ENCODE measurements at regions not wholly inside any gene's neighbourhood (a gene's known extent, or its start where the extent isn't known, plus 50 kb on each side); places are given as distances from the start of the nearest gene placed in this dataset.

DNA sequence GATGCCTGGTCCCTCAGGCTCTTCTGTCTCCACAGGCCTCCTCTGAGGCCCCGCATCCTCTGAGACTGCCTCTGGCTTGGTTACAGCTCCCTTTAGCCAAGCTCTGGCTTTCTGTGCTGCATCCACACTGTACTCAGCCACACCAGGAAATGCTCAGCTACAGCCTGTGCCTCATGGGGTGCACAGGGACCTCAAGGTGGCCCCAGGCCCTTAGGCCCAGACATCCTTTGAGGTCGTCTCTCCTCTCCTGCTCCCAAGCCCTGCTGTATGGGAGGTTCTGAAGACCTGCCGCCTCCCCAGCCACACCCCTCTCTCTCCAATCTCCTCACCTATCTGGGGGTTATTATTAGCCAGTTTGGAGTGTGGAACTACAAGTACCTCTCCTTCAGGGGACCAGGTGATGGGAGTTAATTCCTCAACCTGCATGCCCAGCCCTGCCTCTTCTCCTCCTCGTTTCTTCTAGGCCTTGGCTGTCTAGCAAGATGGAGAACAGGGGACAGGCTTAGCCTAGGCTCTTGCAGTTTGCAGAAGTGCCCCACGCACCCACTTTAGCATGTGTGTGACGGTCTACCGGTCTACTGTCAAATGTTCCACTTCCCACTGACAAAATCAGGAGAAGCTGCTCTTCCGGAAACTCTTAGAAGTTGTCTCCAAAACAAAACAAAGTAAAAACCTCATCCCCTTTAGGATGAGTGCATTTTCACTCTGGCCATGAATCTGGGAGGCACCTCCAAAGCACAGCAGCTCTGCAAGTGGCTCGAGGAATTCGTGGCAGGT, 64.0 kb upstream of the WAC start:
- ATAC-seq: peak in 2 of 4 donors; percentile 39 to 45
- intact Hi-C loops (cut with DNase I): no loop called here
- H3K36me3 ChIP-seq: no peaks in the 10 kb centered on the region

DNA sequence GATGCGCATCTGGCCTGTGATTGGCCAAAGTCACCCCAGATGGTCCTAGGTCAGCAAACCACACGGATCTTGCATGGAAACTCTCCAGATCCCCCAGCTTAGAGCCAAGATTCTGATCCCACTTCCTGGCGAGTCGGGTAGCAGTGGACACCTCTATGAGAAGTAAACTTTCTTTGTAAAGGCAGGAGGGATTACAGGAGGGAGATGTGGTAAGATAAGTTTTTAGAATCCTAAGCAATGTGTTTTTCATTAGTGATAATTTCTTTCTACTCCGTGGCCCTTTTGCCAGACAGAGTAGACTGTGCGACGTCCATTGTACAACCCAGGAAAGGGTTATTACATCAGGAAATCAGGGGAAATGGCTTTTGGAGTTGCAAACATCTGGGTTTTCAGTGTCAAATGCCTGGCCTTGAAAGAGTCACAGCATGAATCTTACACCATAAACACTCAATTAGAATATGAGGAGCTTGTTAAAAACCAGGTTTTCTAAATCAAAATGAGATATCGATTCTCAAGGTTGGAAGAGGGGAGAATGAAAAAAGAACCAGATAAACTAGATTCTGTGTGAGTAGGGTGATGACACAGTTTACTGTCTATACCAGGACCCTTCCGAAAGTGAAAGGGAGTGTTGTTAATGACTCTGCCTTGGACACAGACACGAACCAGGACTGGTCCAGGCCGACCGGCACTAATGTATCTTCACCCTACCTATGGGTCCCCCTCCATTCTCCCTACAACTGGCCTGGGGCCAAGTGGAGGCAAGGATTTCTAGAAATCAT, 61.9 kb upstream of the WAC start:
- H3K36me3 ChIP-seq: no peaks in the 10 kb centered on the region
- DNase-seq: no peak
- no peak overlapping the region for H3K27ac ChIP-seq
- FAIRE-seq: no peak
- no peaks in the 10 kb centered on the region for H3K27me3 ChIP-seq
- no peak overlapping the region for H3K4me3 ChIP-seq
- intact Hi-C loops (cut with DNase I): no loop called here
- WGBS, 2 donors: 71 to 72% methylated on average over 12 of the region's 12 CpGs
- no peaks in the 10 kb centered on the region for H3K4me1 ChIP-seq
- H3K9me3 ChIP-seq: no peaks in the 10 kb centered on the region
- no peak for ATAC-seq
- no peak for TF ChIP-seq CTCF (IDR thresholded peaks at IDR 0.05)

More for the DNA sequence above, 64.0 kb upstream of the WAC start:
- no peak for DNase-seq
- no peak for TF ChIP-seq CTCF (IDR thresholded peaks at IDR 0.05)
- Histone ChIP-seq H3K4me1 (no peaks in the 10 kb centered on the region), H3K27ac (no peak overlapping the region), H3K27me3 (no peaks in the 10 kb centered on the region), H3K9me3 (no peaks in the 10 kb centered on the region), H3K4me3 (no peak overlapping the region)
- WGBS, 2 donors: 80 to 90% methylated on average over 10 of the region's 10 CpGs
- no peak for FAIRE-seq

- Histone ChIP-seq H3K9me3 (no peaks in the 10 kb centered on the region), H3K4me3 (no peak overlapping the region), H3K27ac (no peak overlapping the region), H3K36me3 (no peaks in the 10 kb centered on the region), H3K4me1 (no peaks in the 10 kb centered on the region), H3K27me3 (no peaks in the 10 kb centered on the region)
- ATAC-seq: no peak
- no peak for FAIRE-seq
- TF ChIP-seq CTCF (IDR thresholded peaks at IDR 0.05): no peak
- 86 to 91% methylated on average over 6 of the region's 6 CpGs for WGBS, 2 donors
- no peak for DNase-seq
- intact Hi-C loops (cut with DNase I): no loop called here
Measured at GRCh38 chr10:28471652-28472050, 61.3 kb upstream of the WAC start.

DNA sequence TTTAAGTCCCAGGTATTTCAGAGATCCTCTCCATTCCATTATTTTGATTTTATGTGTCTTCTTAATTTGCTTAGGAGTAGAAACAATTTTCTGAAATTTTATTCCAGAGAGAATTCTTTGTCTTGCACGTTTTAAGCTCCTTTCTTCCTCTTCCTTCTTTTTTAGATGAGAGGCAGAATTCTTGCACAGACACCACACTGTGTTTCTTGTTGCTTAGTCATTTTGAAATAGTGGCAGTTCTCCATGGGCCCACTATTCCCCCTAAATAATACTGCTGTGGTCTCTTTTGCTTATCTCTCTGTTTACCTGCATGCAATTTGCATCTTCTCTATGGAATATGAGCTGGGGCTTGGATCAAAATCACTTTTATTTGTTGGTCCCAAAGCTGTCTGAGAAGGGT, 54.3 kb upstream of the WAC start:
- TF ChIP-seq CTCF (IDR thresholded peaks at IDR 0.05): no peak
- H3K27me3 ChIP-seq: no peaks in the 10 kb centered on the region
- WGBS, 2 donors: 56 to 63% methylated on average over 1 of the region's 1 CpG
- no peaks in the 10 kb centered on the region for H3K9me3 ChIP-seq
- DNase-seq (no peak), ATAC-seq (peak in 1 of 4 donors; percentile 32), FAIRE-seq (no peak)
- H3K4me3 ChIP-seq: no peak overlapping the region
- H3K27ac ChIP-seq: no peak overlapping the region
- H3K36me3 ChIP-seq: no peaks in the 10 kb centered on the region
- H3K4me1 ChIP-seq: no peaks in the 10 kb centered on the region
- intact Hi-C loops (cut with DNase I): no loop called here

GRCh38 chr10:28479425-28479865, 53.5 kb upstream of the WAC start:
- no peaks in the 10 kb centered on the region for H3K4me1 ChIP-seq
- WGBS, 2 donors: 19 to 27% methylated on average over 5 of the region's 5 CpGs
- H3K9me3 ChIP-seq: no peaks in the 10 kb centered on the region
- H3K27ac ChIP-seq: no peak overlapping the region
- H3K4me3 ChIP-seq: no peak overlapping the region
- DNase-seq (no peak), FAIRE-seq (no peak), ATAC-seq (peak in 3 of 4 donors; percentile 30 to 41 (median 32))
- no peak for TF ChIP-seq CTCF (IDR thresholded peaks at IDR 0.05)
- H3K27me3 ChIP-seq: no peaks in the 10 kb centered on the region
- no peaks in the 10 kb centered on the region for H3K36me3 ChIP-seq
- intact Hi-C loops (cut with DNase I): no loop called here

Data from pancreas (tissue), 10 donors.